Skin of body (tissue), 2 donors: ENCODE measurements at regions not wholly inside any gene's neighbourhood (a gene's known extent, or its start where the extent isn't known, plus 50 kb on each side); places are given as distances from the start of the nearest gene placed in this dataset. TPM values are rescaled to one million over a fixed set of nuclear protein-coding genes. Genes with fewer than 3 reads are reported as not detected.

Experiments
- DNase-seq: peaks from one replicate; lab custom pipeline; 2025; lab: John Stamatoyannopoulos, UW
- small RNA-seq: library from RNA; depleted of rRNA; stranded (forward); fragments of <200 nt; gene quantifications from one replicate; pipeline ENCODE3, GENCODE V24; 2014; ENCODE audit warnings: low replicate concordance

- DNase-seq, result no peak
Observed at GRCh38 chr13:57030671-57031070, 110.0 kb upstream of the PRR20A start.

DNA sequence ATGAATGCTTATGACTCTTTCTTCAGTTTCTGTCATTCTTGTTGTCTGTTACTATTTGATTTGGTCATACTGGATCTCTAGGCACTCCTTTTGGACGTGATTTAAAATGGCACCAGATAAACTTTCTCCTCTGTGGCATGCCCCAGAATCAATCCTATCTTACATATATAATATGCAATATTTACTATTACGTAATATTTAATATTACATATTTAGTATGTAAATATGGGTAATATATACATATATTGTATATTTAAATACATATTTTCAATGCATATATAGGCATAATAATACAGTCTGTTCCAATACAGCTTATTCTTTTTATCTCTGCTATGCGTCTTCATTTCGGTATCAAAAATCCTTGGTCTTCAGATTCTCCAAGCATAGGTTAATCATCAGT, 104.4 kb upstream of the PRR20A start:
- no peak for DNase-seq

DNA sequence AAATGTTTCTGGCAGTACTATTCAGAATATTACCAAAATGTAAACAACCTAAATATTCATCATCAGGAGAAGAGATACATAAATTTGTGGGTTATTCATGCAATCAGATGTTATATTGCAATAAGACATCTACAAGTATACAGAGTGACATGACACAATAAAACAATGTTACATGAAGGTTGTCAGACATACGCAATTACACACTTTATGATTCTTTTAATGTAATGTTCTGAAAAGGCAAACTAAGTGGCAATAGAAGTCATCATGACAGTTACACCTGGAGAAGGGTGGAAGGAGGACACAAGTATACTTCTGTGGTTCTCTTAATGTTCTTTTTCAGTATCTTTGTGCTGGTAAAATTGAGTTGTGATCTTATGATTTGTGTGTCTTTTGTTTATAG, 95.8 kb upstream of the PRR20A start:
- no peak for DNase-seq

GRCh38 chr13:57045826-57046546, 94.7 kb upstream of the PRR20A start:
- no peak for DNase-seq

GRCh38 chr13:57056601-57057180, 84.0 kb upstream of the PRR20A start:
- DNase-seq, result no peak

- DNase-seq, result no peak
Observed at GRCh38 chr13:57063007-57063406, 77.7 kb upstream of the PRR20A start.

- DNase-seq, result no peak
Observed at GRCh38 chr13:57073983-57074382, 66.7 kb upstream of the PRR20A start.

DNA sequence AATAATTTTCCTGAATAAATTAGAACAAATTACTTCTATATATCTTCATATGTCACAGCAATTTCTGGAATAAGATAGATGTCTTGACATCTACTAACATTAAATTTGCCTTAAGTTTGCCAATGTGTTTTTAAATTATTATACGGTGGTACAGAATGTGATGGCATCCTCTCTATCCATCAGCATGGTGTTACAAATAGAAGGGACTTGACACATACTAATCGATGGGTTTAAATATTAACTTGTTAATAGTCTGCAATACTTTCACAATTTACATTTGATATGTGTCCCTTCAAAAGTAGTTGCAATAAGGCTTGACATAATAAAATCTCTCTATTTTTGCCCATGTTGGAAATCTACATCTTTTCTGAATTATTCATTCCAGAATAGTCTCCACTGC, 65.1 kb upstream of the PRR20A start:
- DNase-seq, result no peak

DNA sequence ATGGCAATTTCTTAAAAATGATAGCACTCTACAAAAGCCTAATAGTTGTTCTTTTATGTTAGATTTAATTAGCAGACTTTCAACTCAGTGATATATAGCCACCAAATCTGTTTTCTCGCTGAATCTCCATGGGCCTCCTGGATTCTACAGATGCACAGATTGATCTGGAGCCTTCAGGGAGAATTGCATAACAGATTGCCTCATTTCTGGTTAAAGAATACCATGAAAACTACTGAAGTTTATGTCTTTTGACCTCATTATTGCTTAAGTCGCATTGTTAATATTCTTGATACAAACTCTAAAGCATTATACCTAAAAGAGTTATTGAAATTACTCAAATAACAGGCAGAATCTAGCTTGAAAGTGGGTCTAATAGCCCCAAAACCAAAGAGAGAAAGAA, 53.7 kb upstream of the PRR20A start:
- DNase-seq, result no peak

Small RNA genes in the stretch of these regions (small RNA-seq; reads per million reads assigned to genes)
- gene MIR5007 (not detected), gene RF02271 (not detected)
